ENCODE measurements at regions not wholly inside any gene's neighbourhood (a gene's known extent, or its start where the extent isn't known, plus 50 kb on each side); places are given as distances from the start of the nearest gene placed in this dataset.

GRCh38 chr16:73289232-73289631 lies 241.3 kb upstream of the ZFHX3 start:
- H2BK5ac ChIP-seq (ENCODE audit: low read depth, low read length, poor library complexity, severe bottlenecking) = no peak overlapping the region
- ChIA-PET POLR2A (ENCODE audit: unreplicated experiment) (no interaction called here), CTCF (no interaction called here)
- H3K4me2 ChIP-seq (ENCODE audit: low read depth, low read length) = no peak overlapping the region
- no TSS peak for BruUV-seq (replicated peaks)
- TF ChIP-seq BHLHE40 (IDR thresholded peaks at IDR 0.05; ENCODE audit: low read depth, low read length) (no peak), MAZ (IDR thresholded peaks at IDR 0.05; ENCODE audit: borderline replicate concordance, low read depth, low read length) (no peak), RAD21 (IDR thresholded peaks at IDR 0.05; ENCODE audit: low read length) (no peak), ELK1 (IDR thresholded peaks at IDR 0.05; ENCODE audit: borderline replicate concordance, low read depth, low read length) (no peak)
- H2BK120ac ChIP-seq (ENCODE audit: low read depth, low read length) = no peak overlapping the region
- H3K18ac ChIP-seq (ENCODE audit: low read depth, low read length) = no peak overlapping the region
- no peak overlapping the region for H3K23ac ChIP-seq (ENCODE audit: low read depth, low read length)
- H2BK20ac ChIP-seq (ENCODE audit: low read depth, low read length) = no peak overlapping the region
- H2AK9ac ChIP-seq (replicated peaks; ENCODE audit: low read depth, low read length, poor library complexity) = no peak overlapping the region
- H2BK15ac ChIP-seq (ENCODE audit: low read depth, low read length) = no peak overlapping the region
- H3K4ac ChIP-seq (ENCODE audit: low read depth, low read length) = no peak overlapping the region
- H3K56ac ChIP-seq (ENCODE audit: extremely low read depth, insufficient read depth, low read length) = no peak overlapping the region
- peaks cover 41% of the 10 kb centered on the region for H3K27me3 ChIP-seq (ENCODE audit: control insufficient read depth, insufficient read depth, low read length)
- H3K9me3 ChIP-seq (ENCODE audit: control insufficient read depth, insufficient read depth, low read length) = no peaks in the 10 kb centered on the region
- H4K8ac ChIP-seq (ENCODE audit: low read depth in 2 of 2, low read length in 2 of 2) = no peak overlapping the region
- H4K91ac ChIP-seq (ENCODE audit: insufficient read depth, low read depth, low read length) = no peak overlapping the region
- H4K5ac ChIP-seq (ENCODE audit: low read depth, low read length) = no peak overlapping the region
- H3K9me1 ChIP-seq (ENCODE audit: insufficient read depth, low read length) = no peaks in the 10 kb centered on the region
- in situ Hi-C loops (cut with MboI; ENCODE audit: low sequenced_read_pairs) = no loop called here
- no peak overlapping the region for H3K9ac ChIP-seq (ENCODE audit: low read depth, low read length)
- no peaks in the 10 kb centered on the region for H3K79me1 ChIP-seq (ENCODE audit: low read depth in 1 of 2, low read length in 2 of 2)
- H2AFZ ChIP-seq (replicated peaks; ENCODE audit: low read length, poor library complexity) = peak overlapping the region; percentile 14
- ATAC-seq (ENCODE audit: low read depth) (no peak), DNase-seq (no peak)
- H4K20me1 ChIP-seq (ENCODE audit: insufficient read depth, low read length) = no peaks in the 10 kb centered on the region
- H3K27ac ChIP-seq (ENCODE audit: insufficient read depth, low read length) = no peak overlapping the region
- no peaks in the 10 kb centered on the region for H3K4me1 ChIP-seq (ENCODE audit: control insufficient read depth, insufficient read depth, low read length)
- H2AK5ac ChIP-seq (ENCODE audit: low read depth, low read length) = no peak overlapping the region
- WGBS, 2 experiments (ENCODE audit: extremely low coverage in 2 of 2, insufficient read length in 1 of 2) = 86% methylated on average over 1 of the region's 4 CpGs; no CpG with 5 or more reads in 1 of the 2 experiments
- dilution Hi-C loops (cut with HindIII; ENCODE audit: low sequenced_read_pairs, unreplicated experiment) = no loop called here
- no peak overlapping the region for H3K14ac ChIP-seq (replicated peaks; ENCODE audit: low read depth, low read length)
- H3K4me3 ChIP-seq (ENCODE audit: insufficient read depth, low read depth, low read length) = no peak overlapping the region
- intact Hi-C loops (cut with micrococcal nuclease) = no loop called here
- no peaks in the 10 kb centered on the region for H3K36me3 ChIP-seq (ENCODE audit: control insufficient read depth, insufficient read depth, low read length)
